H9 (cell line): ENCODE measurements at regions not wholly inside any gene's neighbourhood (a gene's known extent, or its start where the extent isn't known, plus 50 kb on each side); places are given as distances from the start of the nearest gene placed in this dataset.

ENCODE experiments used
- DNase-seq: peaks from one replicate; pipeline ENCODE4 v3.0.0-alpha.2; 2017
- H2AFZ ChIP-seq: one replicate; pipeline ENCODE4 v1.6.1; 2013; ENCODE audit warnings: mild to moderate bottlenecking, low read length, control low read depth, moderate library complexity
- H2AK5ac ChIP-seq: 2 replicates; pipeline ENCODE4 v1.6.1; 2013; ENCODE audit warnings: low read length, control low read depth, mixed read lengths; ENCODE audit not compliant: insufficient read length
- H2BK120ac ChIP-seq: one replicate; pipeline ENCODE4 v1.6.1; 2013; ENCODE audit warnings: low read depth, mild to moderate bottlenecking, low read length, control low read depth, inconsistent platforms; ENCODE audit not compliant: poor library complexity, severe bottlenecking
- H2BK12ac ChIP-seq: 2 replicates; pipeline ENCODE4 v1.6.1; 2013; ENCODE audit warnings: low read length, control low read depth, mixed read lengths, low read depth; ENCODE audit not compliant: insufficient read length
- H2BK15ac ChIP-seq: 2 replicates; pipeline ENCODE4 v1.6.1; 2013; ENCODE audit warnings: low read depth, low read length, control low read depth
- H2BK20ac ChIP-seq: one replicate; pipeline ENCODE4 v1.6.1; 2013; ENCODE audit warnings: low read depth, mild to moderate bottlenecking, low read length, control low read depth, inconsistent platforms; ENCODE audit not compliant: poor library complexity, severe bottlenecking
- H2BK5ac ChIP-seq: 2 replicates; pipeline ENCODE4 v1.6.1; 2013; ENCODE audit warnings: low read length, control low read depth, mixed read lengths; ENCODE audit not compliant: insufficient read length
- H3K14ac ChIP-seq: 2 replicates; pipeline ENCODE4 v1.6.1; 2013; ENCODE audit warnings: low read length, control low read depth; ENCODE audit not compliant: insufficient read depth
- H3K18ac ChIP-seq: 2 replicates; pipeline ENCODE4 v1.6.1; 2013; ENCODE audit warnings: low read depth, mild to moderate bottlenecking, mixed read lengths, low read length, control low read depth; ENCODE audit not compliant: insufficient read length
- H3K23ac ChIP-seq: 2 replicates; pipeline ENCODE4 v1.6.1; 2013; ENCODE audit warnings: low read length, control low read depth, mixed read lengths, low read depth; ENCODE audit not compliant: insufficient read length
- H3K23me2 ChIP-seq: 2 replicates; pipeline ENCODE4 v1.6.1; 2013; ENCODE audit warnings: low read depth, mild to moderate bottlenecking, mixed read lengths, low read length, control low read depth; ENCODE audit not compliant: insufficient read length, poor library complexity, severe bottlenecking
- H3K27ac ChIP-seq: 2 replicates; pipeline ENCODE4 v1.5.1; 2013; ENCODE audit warnings: low read length, control low read depth, mixed read lengths, low read depth; ENCODE audit not compliant: insufficient read length
- H3K27me3 ChIP-seq: 2 replicates; pipeline ENCODE4 v1.6.1; 2013; ENCODE audit warnings: low read length, control low read depth, inconsistent platforms; ENCODE audit not compliant: insufficient read depth
- H3K4ac ChIP-seq: 2 replicates; pipeline ENCODE4 v1.6.1; 2013; ENCODE audit warnings: low read depth, mild to moderate bottlenecking, control low read depth, inconsistent platforms, low read length, moderate library complexity
- H3K4me1 ChIP-seq: 2 replicates; pipeline ENCODE4 v1.6.1; 2013; ENCODE audit warnings: low read length, control low read depth, inconsistent platforms; ENCODE audit not compliant: insufficient read depth
- H3K4me2 ChIP-seq: 2 replicates; pipeline ENCODE4 v1.6.1; 2013; ENCODE audit warnings: low read length, control low read depth, mixed read lengths; ENCODE audit not compliant: insufficient read length, insufficient read depth
- H3K56ac ChIP-seq: 2 replicates; pipeline ENCODE4 v1.6.1; 2013; ENCODE audit warnings: low read depth, mild to moderate bottlenecking, mixed read lengths, low read length, control low read depth; ENCODE audit not compliant: insufficient read length
- H3K79me1 ChIP-seq: 2 replicates; pipeline ENCODE4 v1.6.1; 2013; ENCODE audit warnings: low read depth, mild to moderate bottlenecking, moderate library complexity, low read length, control low read depth, inconsistent platforms; ENCODE audit not compliant: insufficient read depth, poor library complexity, severe bottlenecking
- H3K79me2 ChIP-seq: 2 replicates; pipeline ENCODE4 v1.6.1; 2013; ENCODE audit warnings: low read length, control low read depth, inconsistent platforms; ENCODE audit not compliant: insufficient read depth
- H3K9ac ChIP-seq: 2 replicates; pipeline ENCODE4 v1.6.1; 2013; ENCODE audit warnings: low read length, control low read depth, mixed read lengths; ENCODE audit not compliant: insufficient read length; ENCODE audit errors: extremely low read depth
- H3K9me3 ChIP-seq: one replicate; pipeline ENCODE4 v1.6.1; 2013; ENCODE audit warnings: low read depth, low read length, inconsistent platforms; ENCODE audit not compliant: control insufficient read depth
- H3T11ph ChIP-seq: one replicate; pipeline ENCODE4 v1.6.1; 2013; ENCODE audit warnings: mild to moderate bottlenecking, low read length, control low read depth, inconsistent platforms
- H4K20me1 ChIP-seq: one replicate; pipeline ENCODE4 v1.6.1; 2013; ENCODE audit not compliant: control insufficient read depth, insufficient read length, insufficient read depth
- H4K5ac ChIP-seq: 2 replicates; pipeline ENCODE4 v1.6.1; 2013; ENCODE audit warnings: low read depth, mild to moderate bottlenecking, mixed read lengths, low read length, control low read depth; ENCODE audit not compliant: insufficient read length
- H4K8ac ChIP-seq: replicated peaks from 2 replicates; pipeline ENCODE4 v1.6.1; 2013; ENCODE audit warnings: low read length, control low read depth, mixed read lengths, low read depth; ENCODE audit not compliant: insufficient read length
- H4K91ac ChIP-seq: 2 replicates; pipeline ENCODE4 v1.6.1; 2013; ENCODE audit warnings: low read depth, mild to moderate bottlenecking, moderate library complexity, mixed read lengths, low read length, control low read depth; ENCODE audit not compliant: insufficient read length
- H3K27ac Mint-ChIP-seq, 3 experiments: 2 replicates in 2 of 3; 3 replicates in 1 of 3; pipeline ENCODE4 v1.8.0; 2020 to 2021; ENCODE audit warnings: mixed read lengths in 3 of 3, mild to moderate bottlenecking in 1 of 3, moderate library complexity in 1 of 3
- H3K27me3 Mint-ChIP-seq: 2 replicates; pipeline ENCODE4 v1.8.0; 2021; ENCODE audit warnings: low read depth, mild to moderate bottlenecking, moderate library complexity, mixed read lengths
- H3K36me3 Mint-ChIP-seq, 3 experiments: 2 replicates in 2 of 3; 3 replicates in 1 of 3; pipeline ENCODE4 v1.8.0; 2020 to 2021; ENCODE audit warnings: low read depth in 3 of 3, mixed read lengths in 3 of 3; ENCODE audit not compliant: insufficient read depth in 1 of 3
- H3K4me1 Mint-ChIP-seq, 2 experiments: 2 replicates each; pipeline ENCODE4 v1.8.0; 2020; ENCODE audit warnings: mixed read lengths in 2 of 2
- H3K4me3 Mint-ChIP-seq, 2 experiments: 2 replicates in 1 of 2; 3 replicates in 1 of 2; pipeline ENCODE4 v1.8.0; 2020 to 2021; ENCODE audit warnings: mild to moderate bottlenecking in 2 of 2, mixed read lengths in 2 of 2, moderate library complexity in 1 of 2
- H3K9me3 Mint-ChIP-seq, 2 experiments: 2 replicates in 1 of 2; 3 replicates in 1 of 2; pipeline ENCODE4 v1.8.0; 2020; ENCODE audit warnings: mild to moderate bottlenecking in 2 of 2, mixed read lengths in 2 of 2, moderate library complexity in 1 of 2
- WGBS: extraction: QIAGEN DNeasy Blood & Tissue Kit; methylation state at CpG from one replicate; pipeline ENCODE4 v1.1.7; 2013; ENCODE audit warnings: missing lambda C conversion rate, low lambda C conversion rate, mixed read lengths; ENCODE audit not compliant: insufficient read length; ENCODE audit errors: extremely low coverage; 5-methylcytosine and 5-hydroxymethylcytosine counted together
- TF ChIP-seq, protein P1 (sequence below): fragments of 200-600 bp; sonication (generic); conservative IDR thresholded peaks from 3 replicates; pipeline ENCODE4 v1.8.0; 2021; ENCODE audit warnings: antibody characterized with exemption, mild to moderate bottlenecking

DNA sequence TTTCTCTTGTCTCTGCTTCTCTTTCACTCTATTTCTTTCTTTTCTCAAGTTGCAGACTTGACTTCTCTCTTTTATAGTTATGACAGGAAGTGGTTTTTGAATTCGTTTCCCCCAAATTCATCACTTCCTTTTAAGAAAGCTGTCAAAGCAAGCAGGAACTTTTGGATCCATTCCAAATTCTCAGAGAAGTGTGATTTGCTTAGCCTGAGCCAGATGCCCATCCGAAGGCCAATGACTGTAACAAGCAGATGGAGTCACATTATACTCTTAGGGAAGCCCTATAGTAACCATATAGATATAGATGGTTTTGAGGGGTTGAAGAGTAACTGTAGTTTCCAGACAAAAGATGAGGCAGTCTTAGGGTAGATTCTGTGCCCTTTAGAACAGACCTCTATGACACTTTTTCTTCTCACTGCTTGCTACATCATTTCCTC, 592.0 kb upstream of the KCNMB2 start:
- no peak overlapping the region for H3K27ac ChIP-seq
- H4K91ac ChIP-seq: no peak overlapping the region
- H3K23me2 ChIP-seq: no peaks in the 10 kb centered on the region
- no peak overlapping the region for H4K5ac ChIP-seq
- H3K14ac ChIP-seq: no peak overlapping the region
- no peak overlapping the region for H3T11ph ChIP-seq
- H4K8ac ChIP-seq: no peak overlapping the region
- no peak overlapping the region for H3K18ac ChIP-seq
- H3K4me2 ChIP-seq: no peak overlapping the region
- no peak overlapping the region for H2BK120ac ChIP-seq
- Mint-ChIP-seq H3K27me3 (no peaks in the 10 kb centered on the region), H3K27ac (no peak overlapping the region), H3K4me3 (no peak overlapping the region), H3K36me3 (no peaks in the 10 kb centered on the region), H3K9me3 (no peaks in the 10 kb centered on the region), H3K4me1 (peaks cover 7% of the 10 kb centered on the region in 2 experiments)
- H2AFZ ChIP-seq: no peak overlapping the region
- H3K4me1 ChIP-seq: no peaks in the 10 kb centered on the region
- H3K9me3 ChIP-seq: no peaks in the 10 kb centered on the region
- H3K79me1 ChIP-seq: no peaks in the 10 kb centered on the region
- H2BK20ac ChIP-seq: no peak overlapping the region
- TF ChIP-seq, protein P1, sequence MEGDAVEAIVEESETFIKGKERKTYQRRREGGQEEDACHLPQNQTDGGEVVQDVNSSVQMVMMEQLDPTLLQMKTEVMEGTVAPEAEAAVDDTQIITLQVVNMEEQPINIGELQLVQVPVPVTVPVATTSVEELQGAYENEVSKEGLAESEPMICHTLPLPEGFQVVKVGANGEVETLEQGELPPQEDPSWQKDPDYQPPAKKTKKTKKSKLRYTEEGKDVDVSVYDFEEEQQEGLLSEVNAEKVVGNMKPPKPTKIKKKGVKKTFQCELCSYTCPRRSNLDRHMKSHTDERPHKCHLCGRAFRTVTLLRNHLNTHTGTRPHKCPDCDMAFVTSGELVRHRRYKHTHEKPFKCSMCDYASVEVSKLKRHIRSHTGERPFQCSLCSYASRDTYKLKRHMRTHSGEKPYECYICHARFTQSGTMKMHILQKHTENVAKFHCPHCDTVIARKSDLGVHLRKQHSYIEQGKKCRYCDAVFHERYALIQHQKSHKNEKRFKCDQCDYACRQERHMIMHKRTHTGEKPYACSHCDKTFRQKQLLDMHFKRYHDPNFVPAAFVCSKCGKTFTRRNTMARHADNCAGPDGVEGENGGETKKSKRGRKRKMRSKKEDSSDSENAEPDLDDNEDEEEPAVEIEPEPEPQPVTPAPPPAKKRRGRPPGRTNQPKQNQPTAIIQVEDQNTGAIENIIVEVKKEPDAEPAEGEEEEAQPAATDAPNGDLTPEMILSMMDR: no peak
- no peak overlapping the region for H2AK5ac ChIP-seq
- WGBS: no CpG with 5 or more reads among the region's 2 CpGs
- no peak overlapping the region for H3K4ac ChIP-seq
- no peak overlapping the region for H3K9ac ChIP-seq
- no peaks in the 10 kb centered on the region for H3K27me3 ChIP-seq
- no peak for DNase-seq
- no peak overlapping the region for H3K23ac ChIP-seq
- H2BK12ac ChIP-seq: no peak overlapping the region
- no peaks in the 10 kb centered on the region for H4K20me1 ChIP-seq
- no peak overlapping the region for H2BK15ac ChIP-seq
- no peak overlapping the region for H3K56ac ChIP-seq
- H3K79me2 ChIP-seq: no peaks in the 10 kb centered on the region
- no peak overlapping the region for H2BK5ac ChIP-seq
